Astrocyte of the spinal cord (primary cell): ENCODE measurements at regions not wholly inside any gene's neighbourhood (a gene's known extent, or its start where the extent isn't known, plus 50 kb on each side); places are given as distances from the start of the nearest gene placed in this dataset.

Source experiments
- DNase-seq: peaks from one replicate; pipeline ENCODE4 v3.0.0; 2011; ENCODE audit warnings: low read depth, low spot score
- H3K4me3 ChIP-seq: 2 replicates; pipeline ENCODE4 v1.5.1; 2011; ENCODE audit warnings: low read depth, mild to moderate bottlenecking, low read length, moderate library complexity
- CTCF ChIP-seq: IDR thresholded peaks from 2 replicates; pipeline ENCODE4 v1.5.1; 2012; ENCODE audit warnings: low read depth, mild to moderate bottlenecking, low read length, inconsistent platforms
- in situ Hi-C: cut with HindIII; loops from 2 replicates; pipeline ENCODE4 v1.10.0; 2017; ENCODE audit warnings: low sequenced_read_pairs

DNA sequence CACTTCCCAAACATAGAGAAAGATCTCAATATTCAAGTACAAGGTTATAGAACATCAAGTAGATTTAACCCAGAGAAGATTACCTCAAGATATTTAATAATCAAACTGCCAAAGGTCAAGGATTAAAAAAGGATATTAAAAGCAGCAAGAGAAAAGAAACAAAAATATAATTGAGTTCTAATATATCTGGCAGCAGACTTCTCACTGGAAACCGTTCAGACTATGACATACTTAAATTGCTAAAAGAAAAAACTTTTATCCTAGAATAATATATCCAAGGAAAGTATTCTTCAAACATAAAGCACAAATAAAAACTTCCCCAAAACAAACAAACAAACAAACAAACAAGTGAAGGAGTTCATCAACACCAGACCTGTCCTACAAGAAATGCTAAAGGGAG is 92.4 kb downstream of the FSCB start:
- no peak overlapping the region for H3K4me3 ChIP-seq
- in situ Hi-C loops: no loop called here
- no peak for TF ChIP-seq CTCF
- no peak for DNase-seq

- no peak overlapping the region for H3K4me3 ChIP-seq
- TF ChIP-seq CTCF: no peak
- no peak for DNase-seq
- in situ Hi-C loops: no loop called here
Observed at GRCh38 chr14:44412858-44413569, 94.1 kb downstream of the FSCB start.

DNA sequence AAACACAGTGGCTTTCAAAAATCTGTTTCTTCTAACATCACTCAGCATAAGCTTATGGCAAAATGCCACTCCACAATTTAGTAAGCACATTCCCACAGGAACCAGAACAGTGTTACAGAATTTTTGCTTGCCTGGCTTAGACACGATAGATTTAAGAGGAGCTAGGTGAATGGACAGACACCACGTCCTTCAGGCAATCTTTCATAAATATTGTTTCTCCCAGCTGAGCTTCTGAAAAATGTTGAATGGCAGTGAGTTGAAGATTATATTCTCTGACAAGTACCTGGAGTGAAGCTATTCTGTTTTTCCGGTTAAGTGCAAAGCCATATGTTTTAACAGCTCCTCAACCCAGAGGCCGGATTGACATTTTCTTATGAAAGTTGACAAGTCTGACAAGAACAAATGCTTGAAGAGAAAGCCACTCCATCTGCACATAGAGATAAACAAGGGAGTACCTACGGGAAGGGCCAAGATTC is 102.0 kb downstream of the FSCB start:
- no peak for TF ChIP-seq CTCF
- DNase-seq: no peak
- in situ Hi-C loops: no loop called here
- H3K4me3 ChIP-seq: no peak overlapping the region

DNA sequence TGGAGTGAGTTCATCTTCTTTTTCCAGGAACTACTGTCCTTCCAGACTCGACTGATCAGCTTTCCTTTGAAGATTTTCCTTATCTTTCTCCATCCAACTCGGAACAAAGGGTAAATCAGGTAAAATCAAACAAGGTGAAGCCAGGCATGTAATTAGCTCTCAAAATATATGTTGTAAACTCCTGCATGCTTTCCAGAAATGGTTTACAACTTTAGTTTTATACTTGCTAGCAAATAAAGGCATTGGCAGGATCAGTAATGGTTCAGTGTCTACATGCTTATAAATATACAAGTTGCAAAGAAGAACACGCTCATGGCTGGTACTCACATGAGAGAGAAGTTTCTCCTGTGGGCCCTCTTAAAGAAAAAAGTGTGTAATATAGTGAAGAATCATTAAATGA is 102.5 kb downstream of the FSCB start:
- DNase-seq: no peak
- TF ChIP-seq CTCF: no peak

GRCh38 chr14:44404036-44404435 is 103.0 kb downstream of the FSCB start:
- no peak overlapping the region for H3K4me3 ChIP-seq
- DNase-seq: no peak
- in situ Hi-C loops: no loop called here
- no peak for TF ChIP-seq CTCF

More for the DNA sequence above, 102.5 kb downstream of the FSCB start:
- in situ Hi-C loops: no loop called here
- H3K4me3 ChIP-seq: no peak overlapping the region

DNA sequence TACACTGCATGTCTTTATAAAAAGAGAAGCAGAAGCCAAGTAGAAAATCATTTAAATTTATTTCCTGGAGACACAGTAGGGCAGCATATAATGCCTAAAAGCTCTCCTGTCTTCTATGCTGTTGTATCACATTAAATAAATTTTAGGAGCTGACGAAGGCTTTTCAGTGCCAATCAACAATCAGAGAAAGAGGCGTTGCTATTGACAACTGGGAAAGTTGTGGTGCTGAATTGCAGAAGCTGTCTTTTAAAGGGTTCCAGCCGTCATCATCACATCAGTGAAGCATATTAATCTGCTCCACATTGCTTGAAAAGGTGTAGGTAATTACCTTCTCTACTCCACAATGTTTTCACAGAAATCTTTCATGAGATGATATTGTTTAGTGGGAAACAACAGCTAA is 103.9 kb downstream of the FSCB start:
- DNase-seq: no peak
- H3K4me3 ChIP-seq: no peak overlapping the region
- no peak for TF ChIP-seq CTCF
- in situ Hi-C loops: no loop called here

DNA sequence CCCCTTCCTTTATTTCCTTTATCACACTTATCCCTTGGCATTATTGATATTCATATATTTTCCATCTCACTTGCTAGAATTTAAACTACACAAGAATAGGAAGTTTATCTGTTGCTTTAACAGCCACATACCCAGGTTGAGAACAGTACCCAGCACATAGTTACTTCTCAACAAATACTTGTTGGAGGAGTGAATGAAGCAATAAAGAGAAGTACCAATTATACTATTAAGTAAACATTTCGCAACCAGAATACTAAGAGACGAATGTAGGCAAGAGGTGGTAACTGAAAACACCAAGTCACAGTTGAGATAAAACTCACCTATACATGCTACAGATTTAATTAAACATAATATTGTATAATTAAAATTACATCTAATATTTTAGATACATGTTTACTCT is 110.9 kb downstream of the FSCB start:
- H3K4me3 ChIP-seq: no peak overlapping the region
- TF ChIP-seq CTCF: no peak
- no peak for DNase-seq
- in situ Hi-C loops: no loop called here
